ENCODE measurements at regions not wholly inside any gene's neighbourhood (a gene's known extent, or its start where the extent isn't known, plus 50 kb on each side); places are given as distances from the start of the nearest gene placed in this dataset.
A peak's percentile ranks its signal among the peaks of the same experiment; 100 is the strongest.
"Not testable (repeated sequence)": the region's sequence is repeated elsewhere in the genome, so short reads cannot be mapped to it uniquely, and the experiment has no call there.

- no peaks in the 10 kb centered on the region for H3K27me3 ChIP-seq (ENCODE audit: control insufficient read depth in 1 of 2, insufficient read depth in 2 of 2, low read length in 2 of 2)
- H3K9ac ChIP-seq (ENCODE audit: low read depth in 1 of 2, low read length in 2 of 2) = no peak overlapping the region
- H3K4me3 ChIP-seq (ENCODE audit: low read depth in 1 of 2, low read length in 2 of 2) = no peak overlapping the region
- H3K4me1 ChIP-seq (ENCODE audit: control insufficient read depth in 1 of 2, insufficient read depth in 2 of 2, low read length in 2 of 2) = peaks cover 24 to 44% of the 10 kb centered on the region in 2 donors
- peak overlapping the region; percentile 46 for H3K27ac ChIP-seq (ENCODE audit: low read depth, low read length)
- no peaks in the 10 kb centered on the region for H3K36me3 ChIP-seq (ENCODE audit: control insufficient read depth in 1 of 2, insufficient read depth in 2 of 2, low read length in 2 of 2)
- H3K9me3 ChIP-seq (ENCODE audit: control insufficient read depth in 1 of 2, low read length in 2 of 2) = no peaks in the 10 kb centered on the region
Measured at GRCh38 chr16:85202631-85203461, 90.6 kb upstream of the CIBAR2 start.

GRCh38 chr16:85203462-85203813, 91.2 kb upstream of the CIBAR2 start:
- Histone ChIP-seq H3K9me3 (ENCODE audit: control insufficient read depth in 1 of 2, low read length in 2 of 2) (no peaks in the 10 kb centered on the region), H3K4me3 (ENCODE audit: low read depth in 1 of 2, low read length in 2 of 2) (no peak overlapping the region), H3K27me3 (ENCODE audit: control insufficient read depth in 1 of 2, insufficient read depth in 2 of 2, low read length in 2 of 2) (no peaks in the 10 kb centered on the region), H3K27ac (ENCODE audit: low read depth, low read length) (no peak overlapping the region), H3K4me1 (ENCODE audit: control insufficient read depth in 1 of 2, insufficient read depth in 2 of 2, low read length in 2 of 2) (peaks cover 24 to 38% of the 10 kb centered on the region in 2 donors), H3K36me3 (ENCODE audit: control insufficient read depth in 1 of 2, insufficient read depth in 2 of 2, low read length in 2 of 2) (no peaks in the 10 kb centered on the region), H3K9ac (ENCODE audit: low read depth in 1 of 2, low read length in 2 of 2) (no peak overlapping the region)

DNA sequence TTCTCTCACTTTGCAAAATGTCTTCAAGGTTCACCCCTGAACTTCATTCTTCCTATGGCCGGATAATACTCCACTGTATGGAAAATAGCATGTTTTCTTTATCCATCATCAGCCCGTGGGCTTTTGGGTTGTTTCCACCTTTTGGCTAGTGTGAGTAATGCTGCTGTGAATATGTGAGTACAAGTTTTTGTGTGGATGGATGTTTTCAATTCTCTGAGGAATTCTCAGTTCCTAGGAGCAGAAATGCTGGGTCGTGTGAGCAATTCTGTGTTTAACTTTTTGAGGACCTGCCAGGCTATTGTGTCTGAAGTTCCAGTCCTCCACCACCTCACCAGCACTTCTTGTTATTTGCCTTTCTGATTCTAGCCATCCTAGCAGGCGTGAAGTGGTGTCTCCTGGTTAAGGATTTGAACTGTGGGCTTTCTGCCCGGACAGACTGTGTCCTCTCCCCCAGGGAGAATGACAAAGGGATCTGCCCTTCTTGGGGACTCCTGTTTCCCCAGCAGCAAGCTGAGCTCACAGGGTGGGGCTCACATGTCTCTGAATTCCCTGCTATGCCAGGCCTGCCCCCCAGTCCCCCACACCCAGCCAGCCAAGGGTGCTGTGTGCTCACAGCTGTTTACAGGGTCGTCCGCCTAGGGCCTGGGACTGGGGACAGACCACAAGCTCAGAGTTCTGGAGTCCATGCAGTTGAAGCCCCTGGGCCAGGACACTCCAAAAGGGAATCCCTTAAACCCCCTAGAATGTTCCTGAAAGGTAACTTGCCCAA, 92.2 kb upstream of the CIBAR2 start:
- H3K27ac ChIP-seq (ENCODE audit: low read depth, low read length) = no peak overlapping the region
- H3K4me1 ChIP-seq (ENCODE audit: control insufficient read depth in 1 of 2, insufficient read depth in 2 of 2, low read length in 2 of 2) = peaks cover 24 to 38% of the 10 kb centered on the region in 2 donors
- no peak overlapping the region for H3K4me3 ChIP-seq (ENCODE audit: low read depth in 1 of 2, low read length in 2 of 2)

GRCh38 chr16:85205257-85205656, 93.0 kb upstream of the CIBAR2 start:
- H3K4me1 ChIP-seq (ENCODE audit: control insufficient read depth in 1 of 2, insufficient read depth in 2 of 2, low read length in 2 of 2) = peaks cover 19 to 32% of the 10 kb centered on the region in 2 donors
- H3K9me3 ChIP-seq (ENCODE audit: control insufficient read depth in 1 of 2, low read length in 2 of 2); H3K27me3 ChIP-seq (ENCODE audit: control insufficient read depth in 1 of 2, insufficient read depth in 2 of 2, low read length in 2 of 2); H3K27ac ChIP-seq (ENCODE audit: low read depth, low read length); H3K9ac ChIP-seq (ENCODE audit: low read depth in 1 of 2, low read length in 2 of 2); H3K36me3 ChIP-seq (ENCODE audit: control insufficient read depth in 1 of 2, insufficient read depth in 2 of 2, low read length in 2 of 2); H3K4me3 ChIP-seq (ENCODE audit: low read depth in 1 of 2, low read length in 2 of 2): not testable (repeated sequence)

More for the DNA sequence above, 92.2 kb upstream of the CIBAR2 start:
- Histone ChIP-seq H3K27me3 (ENCODE audit: control insufficient read depth in 1 of 2, insufficient read depth in 2 of 2, low read length in 2 of 2) (no peaks in the 10 kb centered on the region), H3K9me3 (ENCODE audit: control insufficient read depth in 1 of 2, low read length in 2 of 2) (no peaks in the 10 kb centered on the region), H3K9ac (ENCODE audit: low read depth in 1 of 2, low read length in 2 of 2) (no peak overlapping the region), H3K36me3 (ENCODE audit: control insufficient read depth in 1 of 2, insufficient read depth in 2 of 2, low read length in 2 of 2) (no peaks in the 10 kb centered on the region)

- H3K27me3 ChIP-seq (ENCODE audit: control insufficient read depth in 1 of 2, insufficient read depth in 2 of 2, low read length in 2 of 2) = no peaks in the 10 kb centered on the region
- no peaks in the 10 kb centered on the region for H3K36me3 ChIP-seq (ENCODE audit: control insufficient read depth in 1 of 2, insufficient read depth in 2 of 2, low read length in 2 of 2)
- no peak overlapping the region for H3K4me3 ChIP-seq (ENCODE audit: low read depth in 1 of 2, low read length in 2 of 2)
- H3K4me1 ChIP-seq (ENCODE audit: control insufficient read depth in 1 of 2, insufficient read depth in 2 of 2, low read length in 2 of 2) = peaks cover 12 to 25% of the 10 kb centered on the region in 2 donors
- H3K27ac ChIP-seq (ENCODE audit: low read depth, low read length) = no peak overlapping the region
- H3K9ac ChIP-seq (ENCODE audit: low read depth in 1 of 2, low read length in 2 of 2) = peak overlapping the region in 1 of 2 donors; percentile 12
- no peaks in the 10 kb centered on the region for H3K9me3 ChIP-seq (ENCODE audit: control insufficient read depth in 1 of 2, low read length in 2 of 2)
Measured at GRCh38 chr16:85205747-85206471, 93.6 kb upstream of the CIBAR2 start.

DNA sequence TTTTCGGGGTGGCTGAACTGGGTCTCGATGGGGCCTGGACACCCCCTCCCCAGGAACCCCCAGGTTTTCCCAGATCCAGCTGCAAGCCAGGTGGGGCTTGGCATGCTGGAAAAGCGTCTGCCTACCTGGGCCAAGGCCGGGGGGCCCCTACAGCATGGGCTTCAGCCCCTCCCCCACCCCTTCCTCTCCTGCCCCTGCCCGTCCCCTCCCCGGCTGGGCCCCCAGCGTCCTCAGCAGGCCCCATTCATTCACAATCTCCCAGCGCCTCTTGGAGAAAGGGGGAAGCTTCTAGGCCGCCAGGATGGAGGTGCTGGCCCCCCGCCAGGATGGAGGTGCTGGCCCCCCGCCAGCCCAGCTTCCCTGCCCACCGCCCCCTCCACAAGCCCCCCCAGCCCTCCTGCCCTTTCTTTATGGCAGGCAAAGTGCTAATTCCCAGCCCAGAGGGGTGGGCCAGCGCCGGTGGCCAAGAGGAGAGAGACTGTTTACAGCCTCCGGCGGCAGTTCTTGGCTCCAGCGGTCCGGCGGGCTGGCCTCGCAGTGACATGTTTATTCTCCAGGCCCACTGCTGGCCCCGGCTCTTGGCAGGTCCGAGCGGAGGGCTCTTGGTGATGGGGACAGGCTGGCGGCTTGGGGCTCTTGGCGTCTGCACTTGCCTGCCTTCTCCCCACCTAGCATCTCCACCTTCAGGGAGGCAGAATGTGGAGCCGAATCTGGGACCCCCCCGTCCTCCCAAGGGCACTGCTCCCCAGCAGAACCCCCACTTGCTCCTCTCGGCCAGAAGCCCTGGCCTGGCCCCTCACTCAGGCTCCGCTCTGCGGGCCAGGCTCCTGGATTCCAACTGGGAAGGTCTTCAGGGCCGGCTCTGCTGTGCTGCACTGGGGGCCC, 94.4 kb upstream of the CIBAR2 start:
- Histone ChIP-seq H3K27ac (ENCODE audit: low read depth, low read length) (no peak overlapping the region), H3K4me1 (ENCODE audit: control insufficient read depth in 1 of 2, insufficient read depth in 2 of 2, low read length in 2 of 2) (peaks cover 11 to 24% of the 10 kb centered on the region in 2 donors), H3K9ac (ENCODE audit: low read depth in 1 of 2, low read length in 2 of 2) (peak overlapping the region in 1 of 2 donors; percentile 12), H3K27me3 (ENCODE audit: control insufficient read depth in 1 of 2, insufficient read depth in 2 of 2, low read length in 2 of 2) (no peaks in the 10 kb centered on the region), H3K4me3 (ENCODE audit: low read depth in 1 of 2, low read length in 2 of 2) (no peak overlapping the region), H3K9me3 (ENCODE audit: control insufficient read depth in 1 of 2, low read length in 2 of 2) (no peaks in the 10 kb centered on the region), H3K36me3 (ENCODE audit: control insufficient read depth in 1 of 2, insufficient read depth in 2 of 2, low read length in 2 of 2) (no peaks in the 10 kb centered on the region)

GRCh38 chr16:85207357-85207921, 95.2 kb upstream of the CIBAR2 start:
- Histone ChIP-seq H3K27ac (ENCODE audit: low read depth, low read length) (no peak overlapping the region), H3K4me3 (ENCODE audit: low read depth in 1 of 2, low read length in 2 of 2) (no peak overlapping the region), H3K4me1 (ENCODE audit: control insufficient read depth in 1 of 2, insufficient read depth in 2 of 2, low read length in 2 of 2) (peaks cover 13 to 24% of the 10 kb centered on the region in 2 donors), H3K9ac (ENCODE audit: low read depth in 1 of 2, low read length in 2 of 2) (no peak overlapping the region), H3K27me3 (ENCODE audit: control insufficient read depth in 1 of 2, insufficient read depth in 2 of 2, low read length in 2 of 2) (no peaks in the 10 kb centered on the region), H3K9me3 (ENCODE audit: control insufficient read depth in 1 of 2, low read length in 2 of 2) (no peaks in the 10 kb centered on the region), H3K36me3 (ENCODE audit: control insufficient read depth in 1 of 2, insufficient read depth in 2 of 2, low read length in 2 of 2) (no peaks in the 10 kb centered on the region)

DNA sequence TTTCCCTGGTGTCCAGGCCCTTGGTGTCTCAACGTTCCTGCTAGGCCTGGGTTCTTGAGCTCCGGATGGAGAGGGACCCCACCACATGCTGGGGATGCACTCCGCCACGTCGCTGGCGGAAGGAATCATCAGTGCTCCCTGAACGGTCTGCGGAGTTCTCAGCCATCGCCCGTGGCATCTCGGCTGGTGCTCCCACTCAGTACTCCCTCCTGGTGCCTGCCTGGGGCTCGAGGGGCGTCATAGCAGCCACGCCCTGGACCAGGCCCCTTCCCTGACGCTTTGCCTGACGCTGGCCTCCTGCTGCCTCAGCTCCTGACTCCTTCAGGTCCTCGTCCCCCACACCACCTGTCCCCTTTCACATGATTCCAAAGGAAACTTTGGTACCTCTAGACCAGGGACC, 95.9 kb upstream of the CIBAR2 start:
- Histone ChIP-seq H3K27ac (ENCODE audit: low read depth, low read length) (no peak overlapping the region), H3K4me1 (ENCODE audit: control insufficient read depth in 1 of 2, insufficient read depth in 2 of 2, low read length in 2 of 2) (peaks cover 14 to 22% of the 10 kb centered on the region in 2 donors), H3K4me3 (ENCODE audit: low read depth in 1 of 2, low read length in 2 of 2) (no peak overlapping the region), H3K36me3 (ENCODE audit: control insufficient read depth in 1 of 2, insufficient read depth in 2 of 2, low read length in 2 of 2) (no peaks in the 10 kb centered on the region), H3K9me3 (ENCODE audit: control insufficient read depth in 1 of 2, low read length in 2 of 2) (no peaks in the 10 kb centered on the region), H3K27me3 (ENCODE audit: control insufficient read depth in 1 of 2, insufficient read depth in 2 of 2, low read length in 2 of 2) (no peaks in the 10 kb centered on the region), H3K9ac (ENCODE audit: low read depth in 1 of 2, low read length in 2 of 2) (no peak overlapping the region)

Data from duodenal mucosa (tissue), 2 donors.